ENCODE measurements at regions not wholly inside any gene's neighbourhood (a gene's known extent, or its start where the extent isn't known, plus 50 kb on each side); places are given as distances from the start of the nearest gene placed in this dataset.

DNA sequence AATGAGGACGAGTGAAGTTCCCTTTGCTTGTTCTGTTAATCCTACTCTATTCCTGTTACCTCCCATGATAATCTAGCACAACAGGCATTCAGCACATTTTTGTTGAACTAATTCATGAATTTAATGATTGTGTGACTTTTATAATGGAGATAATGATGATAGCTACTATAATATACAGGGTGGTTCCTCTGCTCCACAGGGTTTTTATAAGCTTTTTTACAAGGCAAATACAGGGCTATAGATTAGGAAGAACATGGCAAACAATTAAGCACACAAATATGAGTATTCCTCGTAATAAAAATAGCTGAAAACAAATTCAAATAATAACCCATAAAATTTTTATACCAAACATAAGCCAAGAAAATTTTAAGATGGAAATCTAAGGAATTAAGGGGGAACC is 145.6 kb upstream of the TMTC1 start:
- 5 to 6% methylated on average over 2 of the region's 2 CpGs for WGBS, 2 experiments (ENCODE audit: low coverage in 1 of 2, low lambda C conversion rate in 2 of 2, missing lambda C conversion rate in 2 of 2)
- no peak overlapping the region for H3K4me2 ChIP-seq (ENCODE audit: unreplicated experiment)
- TF ChIP-seq EZH2phosphoT487 (IDR thresholded peaks at IDR 0.05; ENCODE audit: insufficient read depth, low read depth) (no peak), EZH2 (IDR thresholded peaks at IDR 0.05; ENCODE audit: insufficient read depth, poor library complexity, severe bottlenecking) (no peak)
- no peaks in the 10 kb centered on the region for H3K9me2 ChIP-seq (ENCODE audit: insufficient read depth)
- DNase-seq: no peak
- no peaks in the 10 kb centered on the region for H3K4me1 ChIP-seq (ENCODE audit: insufficient read depth)
- H2AFZ ChIP-seq: no peak overlapping the region
- H3K27ac ChIP-seq: no peak overlapping the region
- H3K36me3 ChIP-seq (ENCODE audit: low read depth): no peaks in the 10 kb centered on the region
- in situ Hi-C loops (cut with MboI): no loop called here
- H3K9me3 ChIP-seq (ENCODE audit: low read depth): no peaks in the 10 kb centered on the region
- H3K9ac ChIP-seq: no peak overlapping the region
- H3K27me3 ChIP-seq (replicated peaks; ENCODE audit: insufficient read depth): no peaks in the 10 kb centered on the region
- H3K79me2 ChIP-seq (ENCODE audit: insufficient read depth): no peaks in the 10 kb centered on the region
- no peaks in the 10 kb centered on the region for H3F3A ChIP-seq (ENCODE audit: insufficient read depth)
- no peak overlapping the region for H3K4me3 ChIP-seq
- H4K20me1 ChIP-seq (ENCODE audit: insufficient read depth): no peaks in the 10 kb centered on the region

DNA sequence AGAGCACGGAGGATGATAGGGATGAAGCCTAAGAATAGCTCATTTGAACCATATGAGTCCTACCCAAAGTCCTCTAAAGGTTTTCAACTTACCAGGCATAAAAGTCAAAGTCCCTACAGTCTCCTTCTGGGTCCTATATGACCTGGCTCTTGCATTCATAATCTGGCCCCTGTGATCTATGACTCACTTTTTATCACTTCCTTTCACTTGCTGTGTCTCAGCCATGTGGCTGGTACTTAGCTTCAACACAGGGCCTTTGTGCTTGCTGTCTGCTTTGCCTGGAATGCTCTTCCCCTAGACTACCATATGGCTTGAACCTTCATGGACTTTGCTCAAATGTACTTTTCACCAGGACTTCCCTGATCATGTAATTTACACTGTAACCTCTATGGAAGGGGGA is 137.6 kb upstream of the TMTC1 start:
- no peak overlapping the region for H2AFZ ChIP-seq

DNA sequence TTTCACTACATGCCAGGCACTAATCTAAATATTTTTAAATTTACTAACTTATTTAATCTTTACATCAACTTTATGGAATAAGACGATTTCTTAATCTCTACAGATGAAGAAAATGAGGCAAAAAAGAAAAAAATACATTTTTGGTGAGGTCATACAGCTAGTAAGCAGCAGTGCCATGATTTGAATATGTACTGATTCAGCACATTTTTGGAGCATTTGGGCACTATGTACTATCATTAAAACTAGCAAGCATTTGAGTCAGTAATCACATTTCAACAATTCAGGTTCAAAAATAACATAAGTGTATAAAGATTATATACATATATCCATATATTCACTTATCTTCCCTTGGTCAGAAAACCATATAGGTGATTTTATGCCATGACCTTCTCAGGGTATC is 124.4 kb upstream of the TMTC1 start:
- Histone ChIP-seq H3K36me3 (ENCODE audit: low read depth) (no peaks in the 10 kb centered on the region), H4K20me1 (ENCODE audit: insufficient read depth) (no peaks in the 10 kb centered on the region), H3K9ac (no peak overlapping the region), H3K4me2 (ENCODE audit: unreplicated experiment) (no peak overlapping the region), H3K27me3 (replicated peaks; ENCODE audit: insufficient read depth) (no peaks in the 10 kb centered on the region), H3K4me3 (no peak overlapping the region), H3K9me3 (ENCODE audit: low read depth) (no peaks in the 10 kb centered on the region), H3F3A (ENCODE audit: insufficient read depth) (no peaks in the 10 kb centered on the region), H3K79me2 (ENCODE audit: insufficient read depth) (no peaks in the 10 kb centered on the region), H3K4me1 (ENCODE audit: insufficient read depth) (no peaks in the 10 kb centered on the region), H3K27ac (no peak overlapping the region), H2AFZ (no peak overlapping the region), H3K9me2 (ENCODE audit: insufficient read depth) (no peaks in the 10 kb centered on the region)
- TF ChIP-seq EZH2 (IDR thresholded peaks at IDR 0.05; ENCODE audit: insufficient read depth, poor library complexity, severe bottlenecking): no peak
- no peak for TF ChIP-seq EZH2phosphoT487 (IDR thresholded peaks at IDR 0.05; ENCODE audit: insufficient read depth, low read depth)
- in situ Hi-C loops (cut with MboI): no loop called here
- DNase-seq: no peak
- 0 to 20% methylated on average over 1 of the region's 1 CpG for WGBS, 2 experiments (ENCODE audit: low coverage in 1 of 2, low lambda C conversion rate in 2 of 2, missing lambda C conversion rate in 2 of 2)

More for the DNA sequence above, 137.6 kb upstream of the TMTC1 start:
- in situ Hi-C loops (cut with MboI): no loop called here
- no peaks in the 10 kb centered on the region for H3K9me2 ChIP-seq (ENCODE audit: insufficient read depth)
- peak; percentile 16 for DNase-seq
- 4 to 6% methylated on average over 1 of the region's 1 CpG for WGBS, 2 experiments (ENCODE audit: low coverage in 1 of 2, low lambda C conversion rate in 2 of 2, missing lambda C conversion rate in 2 of 2)
- no peaks in the 10 kb centered on the region for H3K4me1 ChIP-seq (ENCODE audit: insufficient read depth)
- H3K4me2 ChIP-seq (ENCODE audit: unreplicated experiment): no peak overlapping the region
- no peak overlapping the region for H3K4me3 ChIP-seq
- H3K27me3 ChIP-seq (replicated peaks; ENCODE audit: insufficient read depth): no peaks in the 10 kb centered on the region
- no peaks in the 10 kb centered on the region for H3K9me3 ChIP-seq (ENCODE audit: low read depth)
- H3F3A ChIP-seq (ENCODE audit: insufficient read depth): no peaks in the 10 kb centered on the region
- H4K20me1 ChIP-seq (ENCODE audit: insufficient read depth): no peaks in the 10 kb centered on the region
- no peak overlapping the region for H3K9ac ChIP-seq
- H3K27ac ChIP-seq: no peak overlapping the region
- no peaks in the 10 kb centered on the region for H3K79me2 ChIP-seq (ENCODE audit: insufficient read depth)
- H3K36me3 ChIP-seq (ENCODE audit: low read depth): no peaks in the 10 kb centered on the region
- TF ChIP-seq EZH2phosphoT487 (IDR thresholded peaks at IDR 0.05; ENCODE audit: insufficient read depth, low read depth) (no peak), EZH2 (IDR thresholded peaks at IDR 0.05; ENCODE audit: insufficient read depth, poor library complexity, severe bottlenecking) (no peak)

DNA sequence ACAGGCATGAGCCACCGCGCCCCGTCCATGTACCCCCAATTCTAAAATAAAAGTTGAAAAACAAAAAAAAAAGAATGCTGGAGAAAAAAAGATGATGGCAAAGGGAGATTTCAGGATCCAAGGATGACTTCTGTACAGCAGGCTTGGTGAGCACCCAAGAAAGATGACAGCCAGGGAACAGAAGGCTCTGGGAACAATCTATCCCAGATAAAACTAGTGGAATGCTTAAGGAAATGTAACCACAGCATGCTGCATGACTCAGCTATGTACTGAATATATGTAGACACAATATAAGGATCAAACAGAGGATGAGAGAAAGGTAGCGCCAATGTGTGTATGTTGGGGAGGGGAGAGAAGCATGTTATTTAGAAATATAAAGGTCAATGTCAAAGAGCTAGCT is 123.7 kb upstream of the TMTC1 start:
- H3K9ac ChIP-seq: no peak overlapping the region
- H4K20me1 ChIP-seq (ENCODE audit: insufficient read depth): no peaks in the 10 kb centered on the region

DNA sequence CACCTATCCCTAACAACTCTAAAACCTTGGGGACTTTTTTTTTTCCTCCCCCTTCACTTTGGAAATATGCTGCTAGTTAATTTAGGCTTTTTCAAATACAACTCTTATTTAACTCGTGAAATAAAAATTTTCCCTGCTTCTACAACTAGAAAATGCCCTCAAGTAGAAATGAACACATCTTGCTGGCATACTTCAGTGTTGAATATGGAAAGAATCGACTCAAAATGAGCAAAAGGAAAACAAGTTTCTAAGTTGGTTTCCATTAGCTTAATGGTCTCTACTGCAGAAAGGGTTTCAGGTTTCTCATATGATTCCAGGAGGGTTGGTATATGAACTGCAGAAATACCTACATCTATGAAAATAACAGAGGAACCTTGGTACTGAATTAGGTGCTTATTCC is 118.3 kb upstream of the TMTC1 start:
- Histone ChIP-seq H3K4me1 (ENCODE audit: insufficient read depth) (no peaks in the 10 kb centered on the region), H3K27ac (no peak overlapping the region), H2AFZ (no peak overlapping the region), H3K9me2 (ENCODE audit: insufficient read depth) (no peaks in the 10 kb centered on the region), H3K79me2 (ENCODE audit: insufficient read depth) (no peaks in the 10 kb centered on the region), H3K4me2 (ENCODE audit: unreplicated experiment) (no peak overlapping the region), H3K9me3 (ENCODE audit: low read depth) (no peaks in the 10 kb centered on the region), H3K36me3 (ENCODE audit: low read depth) (no peaks in the 10 kb centered on the region), H3K4me3 (no peak overlapping the region), H3F3A (ENCODE audit: insufficient read depth) (no peaks in the 10 kb centered on the region), H3K9ac (no peak overlapping the region), H4K20me1 (ENCODE audit: insufficient read depth) (no peaks in the 10 kb centered on the region), H3K27me3 (replicated peaks; ENCODE audit: insufficient read depth) (no peaks in the 10 kb centered on the region)
- in situ Hi-C loops (cut with MboI): no loop called here
- WGBS, 2 experiments (ENCODE audit: low coverage in 1 of 2, low lambda C conversion rate in 2 of 2, missing lambda C conversion rate in 2 of 2): 21 to 27% methylated on average over 2 of the region's 2 CpGs
- TF ChIP-seq EZH2phosphoT487 (IDR thresholded peaks at IDR 0.05; ENCODE audit: insufficient read depth, low read depth): no peak
- no peak for TF ChIP-seq EZH2 (IDR thresholded peaks at IDR 0.05; ENCODE audit: insufficient read depth, poor library complexity, severe bottlenecking)
- no peak for DNase-seq

More for the DNA sequence above, 123.7 kb upstream of the TMTC1 start:
- no peaks in the 10 kb centered on the region for H3K9me3 ChIP-seq (ENCODE audit: low read depth)
- no peaks in the 10 kb centered on the region for H3K9me2 ChIP-seq (ENCODE audit: insufficient read depth)
- H2AFZ ChIP-seq: no peak overlapping the region
- no peak overlapping the region for H3K4me3 ChIP-seq
- H3K27ac ChIP-seq: no peak overlapping the region
- 78 to 85% methylated on average over 4 of the region's 4 CpGs for WGBS, 2 experiments (ENCODE audit: low coverage in 1 of 2, low lambda C conversion rate in 2 of 2, missing lambda C conversion rate in 2 of 2)
- no peaks in the 10 kb centered on the region for H3K36me3 ChIP-seq (ENCODE audit: low read depth)
- no peak for DNase-seq
- no peaks in the 10 kb centered on the region for H3F3A ChIP-seq (ENCODE audit: insufficient read depth)
- no peaks in the 10 kb centered on the region for H3K27me3 ChIP-seq (replicated peaks; ENCODE audit: insufficient read depth)
- H3K79me2 ChIP-seq (ENCODE audit: insufficient read depth): no peaks in the 10 kb centered on the region
- TF ChIP-seq EZH2phosphoT487 (IDR thresholded peaks at IDR 0.05; ENCODE audit: insufficient read depth, low read depth): no peak
- TF ChIP-seq EZH2 (IDR thresholded peaks at IDR 0.05; ENCODE audit: insufficient read depth, poor library complexity, severe bottlenecking): no peak
- no peaks in the 10 kb centered on the region for H3K4me1 ChIP-seq (ENCODE audit: insufficient read depth)
- in situ Hi-C loops (cut with MboI): no loop called here
- H3K4me2 ChIP-seq (ENCODE audit: unreplicated experiment): no peak overlapping the region
